Body of pancreas (tissue), 4 donors: ENCODE measurements at regions not wholly inside any gene's neighbourhood (a gene's known extent, or its start where the extent isn't known, plus 50 kb on each side); places are given as distances from the start of the nearest gene placed in this dataset.

ENCODE experiments used
- CTCF ChIP-seq, 7 experiments: fragments of 450-650 bp in 4 of 7; fragments of 200-600 bp in 3 of 7; sonication (generic) in 3 of 7; IDR thresholded peaks; one replicate each; pipeline ENCODE4 v1.5.1; 2016 to 2019; ENCODE audit warnings: antibody characterized with exemption in 7 of 7
- POLR2A ChIP-seq, 3 donors: fragments of 450-650 bp; IDR thresholded peaks; one replicate each; pipeline ENCODE4 v1.6.1; 2016; ENCODE audit warnings: antibody characterized with exemption in 3 of 3, mild to moderate bottlenecking in 2 of 3

GRCh38 chr4:23266401-23266800 lies 573.7 kb downstream of the GBA3 start:
- TF ChIP-seq CTCF (IDR thresholded peaks at IDR 0.05) (no peak), POLR2A (IDR thresholded peaks at IDR 0.05) (no peak)
